ENCODE measurements at regions not wholly inside any gene's neighbourhood (a gene's known extent, or its start where the extent isn't known, plus 50 kb on each side); places are given as distances from the start of the nearest gene placed in this dataset.

GRCh38 chr6:134593024-134593423 is 275.1 kb upstream of the SGK1 start:
- Histone ChIP-seq H3K27me3 (no peaks in the 10 kb centered on the region), H3K4me1 (no peaks in the 10 kb centered on the region), H3K36me3 (no peaks in the 10 kb centered on the region), H3K9me3 (no peaks in the 10 kb centered on the region), H3K9ac (ENCODE audit: low read depth in 2 of 2, low read length in 2 of 2) (no peak overlapping the region), H3K27ac (no peak overlapping the region), H3K4me3 (no peak overlapping the region)
- no peak for DNase-seq
- intact Hi-C loops (cut with DNase I), result no loop called here
- no peak for TF ChIP-seq CTCF (IDR thresholded peaks at IDR 0.05)

- H3K36me3 ChIP-seq, result no peaks in the 10 kb centered on the region
- H3K27me3 ChIP-seq, result no peaks in the 10 kb centered on the region
- H3K27ac ChIP-seq, result no peak overlapping the region
- H3K9me3 ChIP-seq, result no peaks in the 10 kb centered on the region
- TF ChIP-seq CTCF (IDR thresholded peaks at IDR 0.05), result no peak
- H3K9ac ChIP-seq (ENCODE audit: low read depth in 2 of 2, low read length in 2 of 2), result no peak overlapping the region
- H3K4me3 ChIP-seq, result no peak overlapping the region
- intact Hi-C loops (cut with DNase I), result no loop called here
- no peak for DNase-seq
- H3K4me1 ChIP-seq, result no peaks in the 10 kb centered on the region
Measured at GRCh38 chr6:134590449-134590848, 272.5 kb upstream of the SGK1 start.

DNA sequence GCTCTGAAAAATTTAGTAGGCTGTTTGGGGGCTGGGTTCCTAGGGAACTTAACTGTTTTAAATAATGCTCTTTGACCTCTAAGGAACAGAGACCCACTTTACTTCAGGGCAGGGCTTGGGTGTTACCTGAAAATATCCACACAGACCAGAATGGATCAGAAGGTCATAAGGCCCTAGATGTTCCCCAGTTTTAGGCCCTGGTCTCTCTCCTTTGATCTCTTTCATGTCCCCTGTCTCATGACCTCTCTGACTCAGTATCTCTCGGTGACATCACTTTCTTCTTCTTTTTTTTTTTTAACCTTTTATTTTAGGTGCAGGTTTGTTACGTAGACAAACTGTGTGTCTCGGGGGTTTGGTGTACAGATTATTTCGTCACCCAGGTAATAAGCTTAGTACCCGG is 272.1 kb upstream of the SGK1 start:
- Histone ChIP-seq H3K9me3 (no peaks in the 10 kb centered on the region), H3K36me3 (no peaks in the 10 kb centered on the region), H3K27me3 (no peaks in the 10 kb centered on the region), H3K4me1 (no peaks in the 10 kb centered on the region), H3K9ac (ENCODE audit: low read depth in 2 of 2, low read length in 2 of 2) (no peak overlapping the region), H3K27ac (no peak overlapping the region), H3K4me3 (no peak overlapping the region)
- no peak for TF ChIP-seq CTCF (IDR thresholded peaks at IDR 0.05)
- intact Hi-C loops (cut with DNase I), result no loop called here
- DNase-seq, result no peak

DNA sequence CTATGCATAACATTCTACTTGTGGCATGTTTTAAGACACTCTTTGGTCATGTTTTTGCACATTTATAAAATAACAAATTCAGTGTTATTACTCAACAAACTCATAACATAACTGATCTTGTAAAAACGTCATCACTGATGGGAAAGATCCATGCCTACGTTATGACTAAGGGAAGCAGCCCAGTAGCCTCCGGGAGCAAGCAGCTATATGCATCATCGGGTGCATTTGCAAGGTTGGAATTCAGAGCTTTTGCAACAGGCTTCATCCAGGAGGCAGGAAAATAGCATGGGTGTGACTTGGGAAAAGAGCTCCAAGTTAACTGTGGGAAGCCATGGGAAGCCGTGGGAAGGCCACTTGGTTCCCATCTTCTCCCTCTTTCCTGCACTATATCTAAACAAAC is 271.6 kb upstream of the SGK1 start:
- no peaks in the 10 kb centered on the region for H3K4me1 ChIP-seq
- no peak overlapping the region for H3K27ac ChIP-seq
- no peaks in the 10 kb centered on the region for H3K27me3 ChIP-seq
- no peak overlapping the region for H3K9ac ChIP-seq (ENCODE audit: low read depth in 2 of 2, low read length in 2 of 2)
- DNase-seq, result no peak
- no peaks in the 10 kb centered on the region for H3K9me3 ChIP-seq
- no peak for TF ChIP-seq CTCF (IDR thresholded peaks at IDR 0.05)
- H3K4me3 ChIP-seq, result no peak overlapping the region
- no peaks in the 10 kb centered on the region for H3K36me3 ChIP-seq
- intact Hi-C loops (cut with DNase I), result no loop called here

DNA sequence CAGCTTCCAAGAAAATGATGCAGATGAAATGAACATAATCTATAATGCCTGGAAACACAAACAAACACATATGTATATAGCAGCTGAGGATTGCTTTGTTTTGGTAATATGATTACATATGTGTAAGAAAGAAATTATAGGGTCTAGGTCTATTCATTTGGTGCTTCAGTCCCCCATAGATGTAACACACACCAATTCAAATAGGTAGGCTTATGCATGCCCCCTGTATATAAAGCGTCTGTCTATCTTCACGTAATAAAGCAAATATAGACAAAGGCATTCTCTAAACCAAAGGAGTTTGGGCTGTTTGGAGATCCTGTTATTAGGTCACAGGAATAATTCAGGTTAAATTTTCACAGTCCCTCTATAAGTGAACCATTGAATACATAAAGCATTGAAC is 270.4 kb upstream of the SGK1 start:
- Histone ChIP-seq H3K36me3 (no peaks in the 10 kb centered on the region), H3K4me3 (no peak overlapping the region), H3K4me1 (no peaks in the 10 kb centered on the region), H3K9me3 (no peaks in the 10 kb centered on the region), H3K27ac (no peak overlapping the region), H3K27me3 (no peaks in the 10 kb centered on the region), H3K9ac (ENCODE audit: low read depth in 2 of 2, low read length in 2 of 2) (no peak overlapping the region)
- intact Hi-C loops (cut with DNase I), result no loop called here
- no peak for TF ChIP-seq CTCF (IDR thresholded peaks at IDR 0.05)
- no peak for DNase-seq

GRCh38 chr6:134585517-134585873 is 267.6 kb upstream of the SGK1 start:
- H3K27me3 ChIP-seq, result no peaks in the 10 kb centered on the region
- no peaks in the 10 kb centered on the region for H3K9me3 ChIP-seq
- DNase-seq, result no peak
- no peaks in the 10 kb centered on the region for H3K4me1 ChIP-seq
- no peak overlapping the region for H3K4me3 ChIP-seq
- TF ChIP-seq CTCF (IDR thresholded peaks at IDR 0.05), result no peak
- no peak overlapping the region for H3K27ac ChIP-seq
- intact Hi-C loops (cut with DNase I), result no loop called here
- H3K9ac ChIP-seq (ENCODE audit: low read depth in 2 of 2, low read length in 2 of 2), result no peak overlapping the region
- H3K36me3 ChIP-seq, result no peaks in the 10 kb centered on the region

Data from colonic mucosa (tissue), 4 donors.